Suprapubic skin (tissue), 4 donors: ENCODE measurements at regions not wholly inside any gene's neighbourhood (a gene's known extent, or its start where the extent isn't known, plus 50 kb on each side); places are given as distances from the start of the nearest gene placed in this dataset.

Source experiments
- POLR2A ChIP-seq, 2 donors: fragments of 450-650 bp; IDR thresholded peaks; one replicate each; pipeline ENCODE4 v1.6.1; 2017; ENCODE audit warnings: antibody characterized with exemption in 2 of 2, mild to moderate bottlenecking in 2 of 2, moderate library complexity in 2 of 2
- POLR2AphosphoS5 ChIP-seq, 3 donors: sonication (generic); formaldehyde crosslinking; IDR thresholded peaks; one replicate each; pipeline ENCODE4 v1.6.1; 2017; ENCODE audit warnings: antibody characterized with exemption in 3 of 3
- TF ChIP-seq, protein P1 (sequence below), 2 donors: fragments of 200-600 bp in 1 of 2; fragments of 450-650 bp in 1 of 2; sonication (generic) in 1 of 2; IDR thresholded peaks; one replicate each; pipeline ENCODE4 v1.5.1; 2016 to 2019; ENCODE audit warnings: antibody characterized with exemption in 2 of 2, mild to moderate bottlenecking in 1 of 2, moderate library complexity in 1 of 2

DNA sequence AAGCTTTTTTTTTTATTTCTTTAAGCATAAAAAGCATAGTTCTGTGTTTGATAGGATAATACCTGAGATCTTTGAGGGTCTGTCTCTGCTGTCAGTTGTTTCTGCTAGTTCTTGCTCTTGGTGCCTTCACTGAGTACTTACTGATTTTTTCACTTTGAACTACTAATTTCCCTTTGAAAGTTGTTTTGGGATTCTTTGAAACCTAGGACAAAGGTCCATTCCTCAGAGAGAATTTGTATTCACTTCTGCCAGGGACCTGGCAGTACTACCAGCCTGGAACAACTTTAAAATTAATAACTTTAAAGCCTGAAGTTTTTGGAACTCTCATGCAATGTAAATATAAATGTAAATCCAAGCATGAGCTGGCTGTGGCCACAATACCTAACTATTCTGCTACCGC lies 190.1 kb downstream of the TM2D1 start:
- TF ChIP-seq, protein P1, sequence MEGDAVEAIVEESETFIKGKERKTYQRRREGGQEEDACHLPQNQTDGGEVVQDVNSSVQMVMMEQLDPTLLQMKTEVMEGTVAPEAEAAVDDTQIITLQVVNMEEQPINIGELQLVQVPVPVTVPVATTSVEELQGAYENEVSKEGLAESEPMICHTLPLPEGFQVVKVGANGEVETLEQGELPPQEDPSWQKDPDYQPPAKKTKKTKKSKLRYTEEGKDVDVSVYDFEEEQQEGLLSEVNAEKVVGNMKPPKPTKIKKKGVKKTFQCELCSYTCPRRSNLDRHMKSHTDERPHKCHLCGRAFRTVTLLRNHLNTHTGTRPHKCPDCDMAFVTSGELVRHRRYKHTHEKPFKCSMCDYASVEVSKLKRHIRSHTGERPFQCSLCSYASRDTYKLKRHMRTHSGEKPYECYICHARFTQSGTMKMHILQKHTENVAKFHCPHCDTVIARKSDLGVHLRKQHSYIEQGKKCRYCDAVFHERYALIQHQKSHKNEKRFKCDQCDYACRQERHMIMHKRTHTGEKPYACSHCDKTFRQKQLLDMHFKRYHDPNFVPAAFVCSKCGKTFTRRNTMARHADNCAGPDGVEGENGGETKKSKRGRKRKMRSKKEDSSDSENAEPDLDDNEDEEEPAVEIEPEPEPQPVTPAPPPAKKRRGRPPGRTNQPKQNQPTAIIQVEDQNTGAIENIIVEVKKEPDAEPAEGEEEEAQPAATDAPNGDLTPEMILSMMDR (IDR thresholded peaks at IDR 0.05): no peak
- TF ChIP-seq POLR2A (IDR thresholded peaks at IDR 0.05): no peak
- no peak for TF ChIP-seq POLR2AphosphoS5 (IDR thresholded peaks at IDR 0.05)
